NCI-H345 (cell line): ENCODE measurements at regions not wholly inside any gene's neighbourhood (a gene's known extent, or its start where the extent isn't known, plus 50 kb on each side); places are given as distances from the start of the nearest gene placed in this dataset.

ENCODE experiments used
- DNase-seq: peaks from one replicate; lab custom pipeline; 2025; lab: John Stamatoyannopoulos, UW

DNA sequence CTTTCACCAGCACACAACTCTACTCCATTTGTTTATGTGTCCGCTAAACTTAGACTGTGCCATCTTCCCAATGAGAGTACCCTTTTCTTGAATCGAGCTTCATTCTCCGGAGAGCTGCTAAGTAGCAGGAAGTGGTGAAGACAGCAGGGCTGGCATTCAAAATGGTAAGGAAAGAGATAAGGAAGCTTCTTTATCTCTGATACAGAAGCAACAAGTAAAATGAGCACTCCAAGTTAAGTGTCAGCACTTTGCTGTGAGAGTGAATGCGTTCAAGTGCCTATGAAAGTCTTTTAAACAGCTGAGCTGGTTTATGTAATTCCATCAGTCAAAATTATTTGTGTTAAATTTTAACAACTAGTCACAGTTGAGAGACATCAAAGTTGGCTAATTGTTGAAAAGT lies 386.8 kb upstream of the PTPRD start:
- DNase-seq, result no peak

DNA sequence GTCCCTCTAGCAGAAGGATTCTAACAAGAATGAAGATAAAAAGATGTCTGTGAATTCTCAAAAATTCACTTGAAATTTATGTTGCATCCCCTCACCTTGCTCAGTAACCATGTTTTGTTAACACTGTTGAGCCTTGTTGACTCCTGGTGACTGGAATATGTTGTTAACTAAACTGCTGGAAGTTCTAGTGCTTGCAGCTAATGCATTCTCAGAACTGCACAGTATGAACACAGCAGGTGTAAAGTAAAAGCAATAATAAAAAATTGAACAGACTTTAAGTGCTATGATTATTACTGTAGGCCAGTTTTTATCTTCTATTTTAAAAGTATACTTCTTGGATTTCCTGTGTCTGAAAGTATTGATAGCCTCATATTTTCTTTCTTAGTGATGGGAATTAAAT lies 388.7 kb upstream of the PTPRD start:
- no peak for DNase-seq

DNA sequence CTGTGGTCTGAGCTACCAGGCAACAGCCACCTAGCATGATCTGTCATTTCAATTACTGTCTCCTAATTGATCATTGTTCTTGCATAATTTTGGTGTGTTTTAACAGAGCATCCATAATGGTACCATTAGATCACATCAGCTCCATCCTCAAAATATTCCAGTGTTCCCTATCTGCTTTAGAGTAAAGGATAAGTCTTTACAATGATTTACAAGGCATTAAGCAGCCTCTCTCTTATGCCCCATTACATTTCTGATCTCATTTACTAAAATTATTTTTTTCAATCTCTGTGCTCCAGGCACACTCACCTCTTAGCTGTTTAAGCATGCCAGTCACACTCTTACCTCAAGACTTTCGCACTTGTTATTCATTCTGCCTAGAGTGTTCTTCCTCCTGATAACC lies 389.9 kb upstream of the PTPRD start:
- no peak for DNase-seq

DNA sequence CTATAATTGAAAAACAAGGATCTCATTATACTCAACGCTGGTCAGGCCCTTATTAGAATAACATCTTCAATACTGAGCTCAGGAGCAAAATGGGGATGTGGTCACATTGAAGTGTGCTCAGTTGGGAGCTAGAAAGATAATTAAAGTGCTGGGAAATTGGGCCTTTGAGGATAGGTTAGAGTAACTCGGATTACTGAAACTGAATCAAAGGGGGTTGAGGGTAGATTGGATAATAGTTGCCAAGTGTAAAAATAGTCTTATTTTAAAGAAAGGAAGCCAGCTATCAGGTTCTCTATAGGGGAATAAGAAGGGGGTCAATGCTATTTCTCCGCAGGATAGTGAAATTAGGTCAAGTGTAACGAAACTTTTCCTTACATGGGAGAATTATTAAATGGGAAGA lies 391.0 kb upstream of the PTPRD start:
- DNase-seq, result no peak

DNA sequence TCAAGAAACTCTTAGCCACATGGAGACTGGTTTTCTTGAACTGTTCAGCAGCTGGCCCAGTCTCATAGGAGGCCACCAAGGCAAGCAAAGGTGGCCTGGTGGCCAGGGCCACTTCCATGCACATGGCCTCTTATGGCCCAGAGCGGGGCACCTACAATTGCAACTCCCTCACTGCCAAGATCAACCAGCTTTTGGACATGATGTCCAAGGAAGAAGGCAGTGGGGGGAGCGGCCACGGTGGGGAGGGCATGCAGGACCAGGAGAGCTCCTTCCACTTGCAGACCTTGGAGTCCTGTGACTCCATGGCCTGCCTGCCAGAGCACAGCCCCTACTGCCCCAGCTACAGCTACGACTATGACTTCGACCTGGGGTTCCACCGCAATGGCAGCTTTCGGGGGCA lies 398.9 kb upstream of the PTPRD start:
- no peak for DNase-seq

DNA sequence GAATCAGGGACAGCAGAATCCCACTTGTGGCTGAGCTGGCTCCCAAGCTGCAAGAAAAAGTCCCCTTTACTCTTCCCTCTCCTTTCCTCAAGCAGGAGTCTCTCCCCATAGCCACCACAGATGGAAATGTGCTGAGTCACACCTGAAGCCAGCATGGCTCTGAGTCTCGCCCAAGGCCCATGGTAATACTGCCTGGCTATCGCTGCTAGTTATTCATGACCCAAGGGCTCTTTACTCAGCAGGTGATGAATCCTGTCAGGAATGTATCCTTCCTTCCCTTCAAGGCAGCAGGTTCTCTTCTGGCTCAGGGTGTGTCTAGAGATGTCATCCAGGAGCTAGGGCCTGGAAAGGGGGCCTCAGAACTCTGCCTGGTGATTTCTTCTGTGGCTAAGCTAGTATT lies 403.3 kb upstream of the PTPRD start:
- DNase-seq, result no peak

DNA sequence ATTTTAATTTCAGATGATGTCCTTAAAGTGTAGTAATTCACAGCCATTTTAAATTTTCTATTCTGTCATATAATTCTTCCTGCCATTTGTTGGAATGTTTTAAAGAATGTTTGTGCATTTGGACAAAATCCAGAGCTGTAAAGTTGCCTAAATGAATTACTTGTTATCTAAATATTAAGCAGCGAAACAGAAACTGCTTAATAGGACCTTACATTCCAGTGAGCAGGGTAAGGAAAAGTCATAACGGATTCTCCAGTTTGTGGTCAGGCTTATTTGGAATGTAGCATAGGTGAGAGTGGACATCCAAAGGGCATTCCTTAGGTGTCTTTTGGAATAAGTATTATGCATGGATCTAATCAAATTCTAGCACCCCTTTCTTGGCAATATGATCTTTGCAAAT lies 410.4 kb upstream of the PTPRD start:
- DNase-seq, result no peak

DNA sequence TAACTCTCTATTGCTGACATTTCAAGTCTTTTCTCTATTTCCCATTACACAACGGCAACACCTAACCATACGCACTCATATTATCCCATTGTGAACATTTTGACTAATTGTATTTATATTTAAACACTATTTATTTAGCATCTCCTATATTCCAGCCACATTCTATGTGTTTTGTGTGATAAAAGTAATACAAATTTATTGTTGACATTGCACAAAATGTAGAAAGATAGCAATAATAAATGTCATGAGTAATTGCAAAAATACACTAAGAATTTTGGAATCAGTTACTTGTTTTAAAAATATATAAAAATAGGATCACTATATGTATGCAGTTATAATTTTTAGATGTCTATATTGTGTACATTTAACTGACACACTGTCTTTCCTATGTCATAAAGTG lies 413.0 kb upstream of the PTPRD start:
- DNase-seq, result no peak

DNA sequence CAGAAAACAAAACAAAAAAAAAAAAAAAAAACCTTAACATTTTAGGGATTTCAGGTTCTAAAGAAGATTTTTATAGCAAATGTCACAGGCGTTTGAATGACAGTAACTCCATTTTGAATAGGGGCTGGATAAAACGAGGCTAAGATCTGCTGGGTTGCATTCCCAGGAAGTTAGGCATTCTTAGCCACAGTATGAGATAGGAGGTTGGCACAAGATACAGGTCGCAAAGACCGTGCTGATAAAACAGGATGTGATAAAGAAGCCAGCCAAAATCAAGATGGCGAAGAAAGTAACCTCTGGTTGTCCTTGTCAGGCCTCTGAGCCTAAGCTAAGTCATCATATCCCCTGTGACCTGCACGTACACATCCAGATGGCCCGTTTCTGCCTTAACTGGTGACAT lies 425.6 kb upstream of the PTPRD start:
- no peak for DNase-seq

DNA sequence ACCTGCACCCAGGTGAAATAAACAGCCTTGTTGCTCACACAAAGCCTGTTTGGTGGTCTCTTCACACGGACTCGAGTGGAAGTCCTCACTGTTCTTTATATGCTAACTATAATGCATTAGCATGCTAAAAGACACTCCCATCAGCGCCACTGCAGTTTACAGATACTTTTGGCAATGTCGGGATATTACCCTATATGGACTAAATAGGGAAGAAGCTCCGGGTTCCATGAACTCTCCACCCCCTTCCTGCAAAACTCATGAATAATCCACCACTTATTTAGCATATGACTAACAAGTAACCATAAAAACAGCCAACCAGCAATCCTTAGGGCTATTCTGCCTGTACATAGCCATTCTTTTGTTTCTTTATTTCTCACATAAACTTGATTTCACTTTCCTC lies 426.2 kb upstream of the PTPRD start:
- no peak for DNase-seq

DNA sequence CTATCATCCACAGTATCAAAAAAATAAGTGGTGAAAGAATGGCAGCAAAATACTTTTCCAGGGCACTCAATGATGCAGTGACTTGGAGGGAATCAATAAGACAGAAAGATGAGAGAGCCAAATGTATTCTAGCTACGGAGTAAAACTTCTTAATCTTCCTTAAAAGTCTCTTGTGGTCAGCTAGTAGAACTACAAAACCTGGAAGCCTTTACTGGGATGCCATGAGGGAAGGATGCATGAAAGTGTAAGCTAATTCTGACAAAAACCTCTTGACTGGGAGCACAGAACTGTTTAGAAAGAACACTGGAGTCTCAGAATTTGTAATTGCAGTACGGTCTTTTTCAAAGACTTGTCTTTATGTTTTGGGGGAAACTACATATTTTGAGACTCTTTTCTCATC lies 432.8 kb upstream of the PTPRD start:
- no peak for DNase-seq

DNA sequence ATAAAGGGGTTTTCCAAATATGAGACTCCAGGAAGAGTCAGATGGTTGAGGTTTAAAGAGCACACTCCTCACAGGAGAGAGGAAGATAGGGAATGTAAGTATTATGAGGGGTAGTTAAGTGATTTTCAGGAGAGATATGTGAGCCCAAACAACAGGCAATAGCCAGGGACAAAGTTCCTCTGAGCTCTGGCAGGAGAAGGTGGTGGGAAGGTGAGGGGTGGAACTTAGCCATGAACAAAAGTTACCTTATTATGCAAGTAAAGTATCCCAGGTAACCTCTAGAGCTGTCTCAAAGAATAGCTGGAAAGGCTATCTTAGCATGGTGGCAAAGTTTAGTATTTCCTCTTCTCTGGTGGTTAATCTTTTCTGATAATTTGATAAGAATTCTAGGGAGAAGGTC lies 450.5 kb upstream of the PTPRD start:
- DNase-seq, result no peak

DNA sequence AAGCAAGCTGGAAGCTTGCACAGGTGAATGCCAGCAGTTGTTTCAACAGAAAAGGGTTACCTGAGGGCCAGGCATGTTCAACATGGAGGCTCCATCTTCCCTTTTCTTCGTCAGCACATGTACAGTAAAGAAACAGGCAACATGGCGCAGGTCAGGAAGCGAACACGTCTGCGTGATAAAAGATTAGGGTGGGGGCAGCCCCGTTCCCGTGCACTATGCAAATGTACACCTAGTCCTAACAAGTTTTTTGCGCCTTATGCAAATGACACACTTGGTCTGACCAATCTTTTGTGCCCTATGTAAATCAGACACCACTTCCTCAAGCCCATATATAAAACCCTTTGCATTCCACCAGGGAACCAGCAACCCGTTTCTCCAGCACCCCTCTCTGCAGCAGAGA lies 452.1 kb upstream of the PTPRD start:
- DNase-seq, result no peak

DNA sequence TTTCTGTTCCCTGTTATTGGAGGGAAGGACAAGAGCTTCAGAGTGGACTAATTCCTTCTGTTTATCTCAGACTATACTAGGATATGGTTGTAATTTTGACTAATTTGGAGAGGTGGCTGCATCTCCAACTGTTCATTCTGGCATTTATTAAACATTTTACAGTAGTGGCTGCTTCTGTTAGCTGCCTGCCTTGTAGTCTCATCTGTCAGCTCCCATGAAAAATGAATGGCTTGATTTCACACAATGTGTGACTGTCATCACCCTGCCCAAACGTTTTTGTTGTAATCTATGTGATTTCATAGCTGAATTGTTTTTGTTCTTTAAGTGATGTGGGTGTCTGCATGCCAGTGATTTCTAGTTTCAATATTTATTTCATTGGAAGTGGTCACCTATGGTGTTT lies 459.4 kb upstream of the PTPRD start:
- DNase-seq, result no peak

DNA sequence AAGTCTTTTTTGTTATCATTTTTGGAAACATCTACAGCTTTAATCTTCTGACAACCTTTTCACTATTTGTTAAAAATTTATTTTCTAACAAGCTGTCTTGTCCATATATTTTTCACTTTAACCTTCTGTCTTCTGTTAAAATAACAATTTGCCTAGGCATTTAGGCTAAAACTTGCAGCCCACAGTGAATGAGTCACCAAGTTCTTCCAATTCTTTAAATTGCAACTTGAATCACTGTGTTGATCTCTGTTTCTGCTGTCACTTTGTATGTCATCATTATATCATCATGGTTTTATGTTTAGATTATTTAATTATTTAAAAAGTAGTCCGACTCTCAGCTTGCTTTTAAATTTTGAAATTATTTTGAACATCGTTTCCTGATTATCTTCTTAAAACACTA lies 473.8 kb upstream of the PTPRD start:
- no peak for DNase-seq

DNA sequence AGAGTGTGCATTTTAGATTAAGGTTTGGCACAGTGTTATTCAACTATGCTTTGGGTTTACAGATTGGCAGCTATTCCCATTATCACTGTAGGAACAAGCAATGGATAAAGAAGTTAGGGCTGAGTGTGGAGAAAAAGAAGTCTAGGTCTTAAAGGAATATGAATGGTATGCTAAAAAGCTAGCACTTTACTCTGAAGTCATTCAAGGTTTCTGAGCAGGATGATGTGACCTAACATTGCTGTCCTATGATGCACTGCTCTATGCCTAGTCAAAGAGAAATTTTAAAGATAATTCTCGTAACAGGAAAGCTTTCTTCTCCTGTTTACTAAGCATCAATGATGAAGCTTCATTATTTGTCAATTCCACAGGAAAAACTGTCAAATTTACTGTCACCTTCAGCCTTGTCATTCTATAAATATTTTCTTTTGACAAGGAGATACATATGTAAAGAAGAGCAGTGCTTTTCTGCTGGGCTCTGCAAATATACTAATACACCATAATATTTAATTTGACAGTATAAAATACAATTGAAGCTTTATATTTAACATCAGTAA lies 476.1 kb upstream of the PTPRD start:
- no peak for DNase-seq

DNA sequence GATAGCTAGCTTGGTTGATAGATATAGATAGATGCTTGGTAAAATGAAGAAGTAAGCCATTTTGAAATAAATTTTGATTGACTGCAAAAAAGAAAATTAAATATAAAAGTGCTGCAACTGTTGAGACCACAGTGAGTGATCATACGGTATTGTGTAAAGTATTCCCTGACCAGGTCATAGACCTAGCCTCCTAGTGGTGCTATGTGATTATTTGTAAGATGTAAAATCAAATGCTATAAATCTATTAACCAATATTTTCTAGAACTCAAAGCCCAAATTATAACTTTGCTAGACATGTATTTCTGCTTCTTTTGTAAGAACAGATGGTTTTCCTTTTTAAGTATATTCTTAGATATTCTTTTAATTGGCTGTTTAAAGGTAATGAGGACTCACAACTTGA lies 480.2 kb upstream of the PTPRD start:
- DNase-seq, result no peak

DNA sequence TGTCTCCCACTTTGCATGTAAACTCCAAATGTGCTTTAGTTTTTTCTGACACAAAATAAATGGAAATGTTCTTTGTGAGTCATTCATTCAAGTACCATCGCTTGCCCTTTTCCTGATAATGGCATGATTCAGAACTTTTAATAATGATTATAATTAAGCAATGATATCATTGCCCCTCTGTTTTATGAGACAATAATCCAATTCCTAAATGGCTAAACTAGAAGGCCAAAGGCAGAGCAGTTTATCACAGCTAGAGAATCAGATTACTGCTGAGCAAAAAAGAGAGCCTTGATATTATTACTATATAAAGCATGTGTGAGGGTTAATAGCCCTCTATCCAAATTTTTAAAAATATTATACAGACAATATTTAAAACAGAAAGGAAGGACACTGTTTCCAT lies 484.2 kb upstream of the PTPRD start:
- DNase-seq, result no peak

DNA sequence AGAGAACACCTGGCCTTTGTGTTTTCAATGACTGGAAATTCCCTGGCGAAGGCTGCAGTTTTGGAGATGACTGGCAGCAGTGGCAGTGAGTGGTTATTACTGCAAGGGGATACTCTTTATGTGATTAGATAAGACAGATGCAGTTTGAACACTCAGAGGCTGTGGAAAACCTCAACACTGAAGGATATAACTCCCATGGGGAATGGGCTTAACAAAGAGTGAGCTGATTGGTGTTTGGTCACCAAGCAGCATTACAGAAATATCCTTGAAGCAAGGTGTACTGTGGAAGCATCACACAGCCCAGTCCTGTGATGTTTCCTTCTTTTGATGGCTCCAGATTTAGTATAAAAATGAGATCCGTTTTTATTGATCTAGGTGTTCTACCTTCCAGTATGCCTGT lies 490.7 kb upstream of the PTPRD start:
- DNase-seq, result no peak

DNA sequence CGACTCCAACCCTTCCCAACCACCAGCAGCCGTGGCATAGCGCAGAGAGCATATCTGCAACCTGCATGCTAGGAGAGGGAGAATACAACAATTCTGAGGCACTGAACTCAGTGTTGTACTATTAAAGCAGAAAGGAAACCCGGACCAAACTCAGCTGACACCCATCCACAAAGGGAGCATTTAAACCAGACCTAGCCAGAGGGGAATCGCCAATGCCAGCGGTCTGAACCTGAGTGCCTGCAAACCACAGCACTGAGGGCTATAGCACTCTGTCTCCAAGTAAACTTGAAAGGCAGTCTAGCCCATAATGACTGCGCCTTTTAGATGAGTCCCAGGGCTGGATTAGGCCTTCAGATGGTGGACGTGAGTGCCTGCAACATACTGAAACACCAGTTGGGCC lies 494.4 kb upstream of the PTPRD start:
- no peak for DNase-seq

DNA sequence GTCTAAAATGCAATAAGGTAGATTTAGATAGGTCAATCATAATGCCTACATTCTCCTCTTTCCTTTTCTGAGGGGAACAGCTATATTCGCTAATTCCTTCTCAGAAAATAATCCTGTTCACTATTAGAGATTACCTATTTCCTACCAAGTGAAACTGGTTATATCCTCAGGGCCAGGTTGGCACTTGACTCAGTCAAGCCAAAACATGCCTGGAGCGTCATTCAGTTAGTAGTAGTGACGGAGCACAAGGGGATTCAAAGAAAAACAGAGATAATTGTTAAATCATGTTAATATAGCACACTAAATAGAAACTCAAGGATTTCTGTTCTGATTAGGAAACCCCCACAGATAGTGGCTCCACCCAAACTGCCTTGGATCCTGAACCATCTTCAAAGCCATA lies 515.4 kb upstream of the PTPRD start:
- DNase-seq, result no peak

DNA sequence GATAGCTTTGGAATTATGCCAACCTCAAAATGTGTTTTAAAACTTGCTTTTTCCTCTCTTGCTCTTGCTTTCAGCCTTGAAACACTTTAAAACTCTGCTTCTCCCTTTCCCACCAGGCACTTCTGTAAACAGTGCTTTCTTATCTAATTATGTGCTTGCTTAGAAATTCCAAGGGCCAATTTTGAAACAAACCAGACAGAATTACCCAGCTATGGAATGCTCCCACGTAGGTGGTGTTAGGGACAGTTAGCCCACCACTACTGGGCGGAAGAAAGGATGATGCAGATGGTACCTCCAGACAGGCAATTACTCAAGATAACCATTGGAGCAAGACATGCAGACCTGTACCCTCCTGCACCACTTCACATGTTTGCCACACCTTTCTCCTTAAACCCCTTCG lies 523.0 kb upstream of the PTPRD start:
- no peak for DNase-seq

DNA sequence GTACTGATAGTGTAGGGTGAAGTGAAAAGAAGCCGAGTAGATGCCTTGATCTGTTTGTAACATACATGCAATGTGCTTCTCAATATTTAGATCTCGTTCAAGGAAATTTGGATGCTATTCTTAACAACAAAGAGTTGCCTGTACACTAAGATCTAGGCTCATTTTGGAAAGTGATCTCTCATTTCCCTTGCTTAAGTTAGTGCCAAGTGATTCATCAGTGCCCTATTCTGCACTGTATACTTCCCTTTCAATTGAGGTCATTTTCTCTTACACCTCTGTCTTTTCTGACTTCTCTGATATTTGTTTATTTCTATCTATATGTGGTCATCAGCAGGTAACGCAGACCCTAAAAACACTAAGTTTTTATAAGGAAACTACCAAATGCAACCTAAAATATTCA lies 528.6 kb upstream of the PTPRD start:
- DNase-seq, result no peak

DNA sequence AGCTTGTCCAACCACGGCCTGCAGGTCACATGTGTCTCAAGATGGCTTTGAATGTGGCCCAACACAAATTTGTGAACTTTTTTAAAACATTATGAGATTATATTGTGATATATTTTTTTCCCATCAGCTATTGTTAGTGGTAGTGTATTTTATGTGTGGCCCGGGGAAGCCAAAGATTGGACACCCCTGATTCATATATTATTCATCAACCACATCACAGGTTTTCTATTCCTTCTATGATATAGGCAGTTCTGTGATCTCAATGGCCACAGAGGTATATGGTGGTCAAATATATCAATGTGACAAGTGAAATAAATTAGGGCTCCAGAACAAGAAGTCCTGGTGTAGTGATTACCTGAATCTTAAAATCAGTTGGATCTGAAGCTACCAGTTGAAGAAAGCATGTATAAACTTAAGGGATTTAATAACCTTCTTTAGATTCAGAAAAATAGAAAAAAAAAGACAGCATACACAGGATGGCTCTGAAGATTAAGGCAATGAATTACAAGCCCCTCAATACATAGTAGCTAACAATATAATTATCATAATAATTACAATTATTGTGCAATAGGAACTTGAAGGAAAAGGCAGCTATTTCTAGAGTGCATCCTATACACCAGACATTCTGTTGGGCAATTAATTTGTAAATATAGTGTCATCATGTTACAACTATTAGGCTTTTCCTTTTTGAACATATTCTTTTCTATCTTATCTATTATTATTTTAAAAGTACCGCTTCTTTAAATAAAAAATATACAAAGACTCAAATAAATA lies 530.4 kb upstream of the PTPRD start:
- no peak for DNase-seq
